Heart left ventricle (tissue), 16 donors: ENCODE measurements at regions not wholly inside any gene's neighbourhood (a gene's known extent, or its start where the extent isn't known, plus 50 kb on each side); places are given as distances from the start of the nearest gene placed in this dataset.
"Not testable (repeated sequence)": the region's sequence is repeated elsewhere in the genome, so short reads cannot be mapped to it uniquely, and the experiment has no call there.

Experiments used
- ATAC-seq, 4 donors: fragments of 200-7000 bp; cut with Tn5 transposase; one replicate each; pipeline ENCODE4 v1.9.1; 2020 to 2022; ENCODE audit warnings: moderate library complexity in 4 of 4, mild to moderate bottlenecking in 3 of 4, moderate number of reproducible peaks in 1 of 4
- DNase-seq, 5 donors: peaks; one replicate each; pipeline ENCODE4 v3.0.0-alpha.2; 2020
- H3K27ac ChIP-seq, 12 donors: fragments of 200-600 bp; sonication (generic) in 4 of 12; one replicate each; pipeline versions ENCODE4 v1.5.0 to v1.8.0; 2016 to 2022; ENCODE audit warnings: mild to moderate bottlenecking in 2 of 12
- H3K27me3 ChIP-seq, 9 donors: fragments of 200-600 bp; sonication (generic) in 2 of 9; one replicate each; pipeline versions ENCODE4 v1.5.1 to v1.8.0; 2016 to 2022; ENCODE audit warnings: mild to moderate bottlenecking in 3 of 9
- H3K36me3 ChIP-seq, 9 donors: fragments of 200-600 bp; sonication (generic) in 2 of 9; one replicate each; pipeline versions ENCODE4 v1.5.0 to v1.8.0; 2018 to 2022; ENCODE audit warnings: mild to moderate bottlenecking in 2 of 9
- H3K4me1 ChIP-seq, 12 donors: fragments of 200-600 bp; sonication (generic) in 4 of 12; one replicate each; pipeline versions ENCODE4 v1.5.0 to v1.8.0; 2016 to 2022; ENCODE audit warnings: mild to moderate bottlenecking in 3 of 12
- H3K4me3 ChIP-seq, 12 donors: fragments of 200-600 bp; sonication (generic) in 4 of 12; one replicate each; pipeline versions ENCODE4 v1.5.0 to v1.8.0; 2017 to 2022; ENCODE audit warnings: mild to moderate bottlenecking in 9 of 12, moderate library complexity in 4 of 12
- H3K9me3 ChIP-seq, 12 donors: fragments of 200-600 bp; sonication (generic) in 4 of 12; one replicate each; pipeline versions ENCODE4 v1.5.0 to v1.8.0; 2016 to 2022; ENCODE audit warnings: mild to moderate bottlenecking in 1 of 12
- CTCF ChIP-seq, 12 donors: fragments of 200-600 bp; sonication (generic) in 4 of 12; IDR thresholded peaks; one replicate each; pipeline versions ENCODE4 v1.5.0 to v1.8.0; 2018 to 2022; ENCODE audit warnings: antibody characterized with exemption in 12 of 12, mild to moderate bottlenecking in 5 of 12
- POLR2A ChIP-seq, 2 donors: fragments of 450-650 bp; IDR thresholded peaks; one replicate each; pipeline ENCODE4 v1.6.1; 2017; ENCODE audit warnings: antibody characterized with exemption in 2 of 2, mild to moderate bottlenecking in 2 of 2, moderate library complexity in 2 of 2
- WGBS, 4 donors: extraction: QIAGEN DNeasy Blood & Tissue Kit in 2 of 4; methylation state at CpG; one replicate each; pipeline versions ENCODE4 v1.1.5 to v1.1.7; 2013 to 2018; 5-methylcytosine and 5-hydroxymethylcytosine counted together
- intact Hi-C, 10 donors: fragments of 100-400 bp; cut with DNase I; formaldehyde crosslinking; loops; one replicate each; pipeline versions ENCODE4 v1.11.1 to v1.14.2; 2022
- donor health status: ischemic (EF 13 %, LVEDD 7.1; RV severe dilation, severe dysfunction).
- donor health status: healthy with polysubstance abuse.
- donor health status: DM: no; HTN: yes; CAD: no.
- donor health status: DM: no; HTN: no; CAD: no.
- donor health status: ischemic (EF 25% LVEDD 6.9; RV normal size, moderate dysfunction).
- donor health status: ischemic (EF 25% LVEDD 5.7; RV mildly dilated, moderate dysfunction).
- donor health status: healthy.
- donor health status: DM: yes; HTN: yes; CAD: no.
- donor health status: ischemic (EF 35%, LVEDD 5.7; RV mildly dilated, moderate dysfunction).
- donor health status: nonischemic (EF 11% LVEDD 7.7; RV severe dilation, severe dysfunction).
- donor health status: DM: yes; HTN: yes; CAD: no.
- donor health status: PGD.
- donor health status: ischemic (EF 29% LVEDD 5.4; RV normal size, mild dysfunction).
- donor health status: nonischemic (EF 23%, LVEDD 6.1; RV moderate dilation, normal function).

- H3K36me3 ChIP-seq, result no peaks in the 10 kb centered on the region
- H3K4me1 ChIP-seq, result no peaks in the 10 kb centered on the region
- DNase-seq (no peak), ATAC-seq (no peak)
- no peaks in the 10 kb centered on the region for H3K27me3 ChIP-seq
- H3K27ac ChIP-seq, result no peak overlapping the region
- intact Hi-C loops, result no loop called here
- no peaks in the 10 kb centered on the region for H3K9me3 ChIP-seq
- no peak for TF ChIP-seq POLR2A (IDR thresholded peaks at IDR 0.05)
- no peak for TF ChIP-seq CTCF (IDR thresholded peaks at IDR 0.05)
- 86 to 94% (median 90%) methylated on average over 1 of the region's 1 CpG for WGBS, 4 donors
- no peak overlapping the region for H3K4me3 ChIP-seq
Measured at GRCh38 chr7:81385370-81385769, 384.5 kb downstream of the HGF start.

GRCh38 chr7:81383846-81384245 lies 386.0 kb downstream of the HGF start:
- 68 to 88% (median 76%) methylated on average over 2 of the region's 2 CpGs for WGBS, 4 donors
- H3K36me3 ChIP-seq, result no peaks in the 10 kb centered on the region
- intact Hi-C loops, result no loop called here

GRCh38 chr7:81374641-81375040 lies 395.2 kb downstream of the HGF start:
- DNase-seq, H3K36me3 ChIP-seq, H3K4me1 ChIP-seq, H3K27me3 ChIP-seq, H3K4me3 ChIP-seq, ATAC-seq, H3K27ac ChIP-seq, H3K9me3 ChIP-seq, intact Hi-C loops: not testable (repeated sequence)

More at GRCh38 chr7:81383846-81384245, 386.0 kb downstream of the HGF start:
- H3K27me3 ChIP-seq, result no peaks in the 10 kb centered on the region
- no peaks in the 10 kb centered on the region for H3K4me1 ChIP-seq
- no peak overlapping the region for H3K27ac ChIP-seq
- no peaks in the 10 kb centered on the region for H3K9me3 ChIP-seq
- ATAC-seq (no peak), DNase-seq (no peak)
- TF ChIP-seq CTCF (IDR thresholded peaks at IDR 0.05) (no peak), POLR2A (IDR thresholded peaks at IDR 0.05) (no peak)
- no peak overlapping the region for H3K4me3 ChIP-seq

GRCh38 chr7:81370822-81371221 lies 399.0 kb downstream of the HGF start:
- DNase-seq (no peak), ATAC-seq (no peak)
- H3K27me3 ChIP-seq, result no peaks in the 10 kb centered on the region
- H3K27ac ChIP-seq, result no peak overlapping the region
- WGBS, 4 donors, result 70 to 78% (median 71%) methylated on average over 1 of the region's 1 CpG
- no peak overlapping the region for H3K4me3 ChIP-seq
- intact Hi-C loops, result no loop called here
- no peaks in the 10 kb centered on the region for H3K36me3 ChIP-seq
- H3K4me1 ChIP-seq, result no peaks in the 10 kb centered on the region
- TF ChIP-seq CTCF (IDR thresholded peaks at IDR 0.05) (no peak), POLR2A (IDR thresholded peaks at IDR 0.05) (no peak)
- H3K9me3 ChIP-seq, result no peaks in the 10 kb centered on the region

GRCh38 chr7:81367326-81367931 lies 402.4 kb downstream of the HGF start:
- TF ChIP-seq POLR2A (IDR thresholded peaks at IDR 0.05) (no peak), CTCF (IDR thresholded peaks at IDR 0.05) (no peak)
- no peaks in the 10 kb centered on the region for H3K36me3 ChIP-seq
- no peaks in the 10 kb centered on the region for H3K9me3 ChIP-seq
- intact Hi-C loops, result no loop called here
- peak in 2 of 4 donors; percentile 39 to 69 for ATAC-seq
- DNase-seq, result peak in 2 of 5 donors; percentile 24 to 50
- H3K4me3 ChIP-seq, result no peak overlapping the region
- H3K27ac ChIP-seq, result peak overlapping the region in 1 of 12 donors; percentile 26
- no peaks in the 10 kb centered on the region for H3K27me3 ChIP-seq
- WGBS, 4 donors, result 76 to 85% (median 80%) methylated on average over 3 of the region's 3 CpGs
- H3K4me1 ChIP-seq, result no peaks in the 10 kb centered on the region
